PC-9 (cell line): ENCODE measurements at regions not wholly inside any gene's neighbourhood (a gene's known extent, or its start where the extent isn't known, plus 50 kb on each side); places are given as distances from the start of the nearest gene placed in this dataset.

ENCODE experiments used
- BruUV-seq: library from RNA; stranded (reverse); fragments of 400-500 nt; replicated peaks from 2 replicates; lab custom pipeline; 2021; lab: Mats Ljungman, UMichigan
- CTCF ChIA-PET: fragments of 300-600 bp; sonication (Branson Sonifier 250); formaldehyde crosslinking; loops from one replicate; lab custom pipeline; 2022; ENCODE audit warnings: antibody characterized with exemption; lab: Charles Lee
- POLR2A ChIA-PET: fragments of 300-600 bp; sonication (Branson Sonifier 250); formaldehyde crosslinking; loops from one replicate; lab custom pipeline; 2022; ENCODE audit warnings: antibody characterized with exemption; ENCODE audit not compliant: unreplicated experiment; lab: Charles Lee
- DNase-seq, 2 experiments: peaks; one replicate each; pipeline versions ENCODE4 v3.0.0 to v3.0.0-alpha.2; 2015 to 2022; ENCODE audit warnings: mixed read lengths in 1 of 2
- H2AFZ ChIP-seq: fragments of 200-600 bp; sonication (generic); 2 replicates; pipeline ENCODE4 v1.8.1; 2017; ENCODE audit warnings: antibody characterized with exemption
- H3F3A ChIP-seq: fragments of 200-600 bp; sonication (generic); 2 replicates; pipeline ENCODE4 v1.8.1; 2017; ENCODE audit warnings: antibody characterized with exemption, mild to moderate bottlenecking, low read depth; ENCODE audit not compliant: insufficient read depth
- H3K27ac ChIP-seq: fragments of 200-600 bp; sonication (generic); 2 replicates; pipeline ENCODE4 v1.6.1; 2016; ENCODE audit warnings: mixed run types
- H3K27me3 ChIP-seq: fragments of 200-600 bp; sonication (generic); 2 replicates; pipeline ENCODE4 v1.6.1; 2016; ENCODE audit warnings: low read depth, mixed run types; ENCODE audit not compliant: insufficient read depth
- H3K36me3 ChIP-seq: fragments of 200-600 bp; sonication (generic); 2 replicates; pipeline ENCODE4 v1.6.1; 2016; ENCODE audit warnings: low read depth, mixed run types
- H3K4me1 ChIP-seq: fragments of 200-600 bp; sonication (generic); replicated peaks from 2 replicates; pipeline ENCODE4 v1.6.1; 2016; ENCODE audit warnings: mixed run types; ENCODE audit not compliant: insufficient read depth
- H3K4me2 ChIP-seq: fragments of 200-600 bp; sonication (generic); 2 replicates; pipeline ENCODE4 v1.6.1; 2017; ENCODE audit warnings: mixed run types
- H3K4me3 ChIP-seq: fragments of 200-600 bp; sonication (generic); 2 replicates; pipeline ENCODE4 v1.6.1; 2016; ENCODE audit warnings: mixed run types
- H3K79me2 ChIP-seq: fragments of 200-600 bp; sonication (generic); 2 replicates; pipeline ENCODE4 v1.6.1; 2017; ENCODE audit warnings: low read depth, mixed run types
- H3K9me2 ChIP-seq: fragments of 200-600 bp; sonication (generic); 2 replicates; pipeline ENCODE4 v1.8.1; 2017; ENCODE audit warnings: mild to moderate bottlenecking; ENCODE audit not compliant: insufficient read depth
- H3K9me3 ChIP-seq: fragments of 200-600 bp; sonication (generic); 2 replicates; pipeline ENCODE4 v1.8.1; 2016; ENCODE audit warnings: low read depth; ENCODE audit not compliant: insufficient read depth
- H4K20me1 ChIP-seq: fragments of 200-600 bp; sonication (generic); 2 replicates; pipeline ENCODE4 v1.8.1; 2017; ENCODE audit not compliant: insufficient read depth
- CTCF ChIP-seq: fragments of 200-600 bp; sonication (generic); conservative IDR thresholded peaks from 2 replicates; pipeline ENCODE4 v1.6.1; 2017; ENCODE audit warnings: mixed run types, antibody characterized with exemption, mild to moderate bottlenecking, moderate library complexity
- EZH2 ChIP-seq: fragments of 200-600 bp; sonication (generic); IDR thresholded peaks from 2 replicates; pipeline ENCODE4 v1.8.0; 2017; ENCODE audit warnings: antibody characterized with exemption, low read depth
- intact Hi-C: fragments of 100-400 bp; cut with micrococcal nuclease; formaldehyde crosslinking; loops from one replicate; pipeline ENCODE4 v1.10.0; 2022; ENCODE audit not compliant: unreplicated experiment

- TF ChIP-seq EZH2 (no peak), CTCF (no peak)
These were observed 177.7 kb upstream of the TNFAIP3 start for GRCh38 chr6:137689377-137689776.

GRCh38 chr6:137690034-137690433, 177.0 kb upstream of the TNFAIP3 start:
- ChIA-PET CTCF (no interaction called here), POLR2A (no interaction called here)
- no peak overlapping the region for H3K27ac ChIP-seq
- peaks cover 9% of the 10 kb centered on the region for H3K4me1 ChIP-seq
- H3K4me2 ChIP-seq = no peak overlapping the region
- H4K20me1 ChIP-seq = no peaks in the 10 kb centered on the region
- no peak for TF ChIP-seq CTCF
- TF ChIP-seq EZH2 = no peak
- no peaks in the 10 kb centered on the region for H3K9me3 ChIP-seq
- H3K27me3 ChIP-seq = no peaks in the 10 kb centered on the region
- no peaks in the 10 kb centered on the region for H3K79me2 ChIP-seq
- BruUV-seq = no TSS peak
- no peaks in the 10 kb centered on the region for H3K36me3 ChIP-seq
- H2AFZ ChIP-seq = no peak overlapping the region
- no peaks in the 10 kb centered on the region for H3K9me2 ChIP-seq
- no peak overlapping the region for H3K4me3 ChIP-seq
- no peak for DNase-seq
- intact Hi-C loops = no loop called here
- H3F3A ChIP-seq = no peaks in the 10 kb centered on the region

More at GRCh38 chr6:137689377-137689776, 177.7 kb upstream of the TNFAIP3 start:
- no TSS peak for BruUV-seq
- H3K9me3 ChIP-seq = no peaks in the 10 kb centered on the region
- no peak overlapping the region for H3K4me2 ChIP-seq
- no peak overlapping the region for H3K4me3 ChIP-seq
- POLR2A ChIA-PET = no interaction called here
- no peak for DNase-seq
- intact Hi-C loops = no loop called here
- no peaks in the 10 kb centered on the region for H3F3A ChIP-seq
- peaks cover 9% of the 10 kb centered on the region for H3K4me1 ChIP-seq
- no peaks in the 10 kb centered on the region for H3K27me3 ChIP-seq
- no peak overlapping the region for H2AFZ ChIP-seq
- H3K9me2 ChIP-seq = no peaks in the 10 kb centered on the region
- CTCF ChIA-PET = no interaction called here
- no peaks in the 10 kb centered on the region for H3K79me2 ChIP-seq
- no peak overlapping the region for H3K27ac ChIP-seq
- no peaks in the 10 kb centered on the region for H4K20me1 ChIP-seq
- H3K36me3 ChIP-seq = no peaks in the 10 kb centered on the region

- Histone ChIP-seq H3K9me2 (no peaks in the 10 kb centered on the region), H4K20me1 (no peaks in the 10 kb centered on the region), H3K27me3 (no peaks in the 10 kb centered on the region), H3K9me3 (no peaks in the 10 kb centered on the region), H3K79me2 (no peaks in the 10 kb centered on the region), H2AFZ (no peak overlapping the region), H3F3A (no peaks in the 10 kb centered on the region), H3K36me3 (no peaks in the 10 kb centered on the region), H3K4me2 (no peak overlapping the region), H3K4me1 (peaks cover 9% of the 10 kb centered on the region), H3K27ac (no peak overlapping the region), H3K4me3 (no peak overlapping the region)
- intact Hi-C loops = no loop called here
- no peak for DNase-seq
- BruUV-seq = no TSS peak
- TF ChIP-seq EZH2 (no peak), CTCF (no peak)
- POLR2A ChIA-PET = no interaction called here
- CTCF ChIA-PET = no interaction called here
These were observed 176.3 kb upstream of the TNFAIP3 start for GRCh38 chr6:137690721-137691120.
